Brain microvascular endothelial cell (primary cell): ENCODE measurements at regions not wholly inside any gene's neighbourhood (a gene's known extent, or its start where the extent isn't known, plus 50 kb on each side); places are given as distances from the start of the nearest gene placed in this dataset.
"Not testable (repeated sequence)": the region's sequence is repeated elsewhere in the genome, so short reads cannot be mapped to it uniquely, and the experiment has no call there.

ENCODE experiments used
- DNase-seq: peaks from one replicate; pipeline ENCODE4 v3.0.0-alpha.2; 2020
- H3K27ac ChIP-seq: fragments of 250-450 bp; sonication (Bioruptor Pico); 2 replicates; pipeline ENCODE4 v1.5.1; 2020; ENCODE audit warnings: mild to moderate bottlenecking, moderate library complexity
- H3K27me3 ChIP-seq: fragments of 250-450 bp; sonication (Bioruptor Pico); replicated peaks from 2 replicates; pipeline ENCODE4 v1.5.1; 2020; ENCODE audit warnings: mild to moderate bottlenecking
- H3K36me3 ChIP-seq: fragments of 250-450 bp; sonication (Bioruptor Pico); replicated peaks from 2 replicates; pipeline ENCODE4 v1.5.1; 2020; ENCODE audit warnings: mild to moderate bottlenecking
- H3K4me3 ChIP-seq: 2 replicates; pipeline ENCODE4 v1.5.1; 2011; ENCODE audit warnings: low read depth, mild to moderate bottlenecking, control low read depth, low read length, moderate library complexity
- CTCF ChIP-seq: IDR thresholded peaks from 2 replicates; pipeline ENCODE4 v1.5.1; 2011; ENCODE audit warnings: low read depth, mild to moderate bottlenecking, moderate library complexity, low read length, control low read depth, inconsistent platforms; ENCODE audit errors: missing control alignments
- in situ Hi-C: cut with HindIII; loops from 2 replicates; pipeline ENCODE4 v1.10.0; 2017; ENCODE audit warnings: low sequenced_read_pairs, low pct_ligation_motif_present

GRCh38 chr22:34812631-34813030 lies 253.3 kb upstream of the ISX start:
- in situ Hi-C loops: no loop called here
- no peak for DNase-seq

GRCh38 chr22:34814260-34815025 lies 251.5 kb upstream of the ISX start:
- no peak for DNase-seq
- Histone ChIP-seq H3K36me3 (no peaks in the 10 kb centered on the region), H3K4me3 (no peak overlapping the region), H3K27ac (no peak overlapping the region), H3K27me3 (no peaks in the 10 kb centered on the region)
- in situ Hi-C loops: no loop called here
- no peak for TF ChIP-seq CTCF

More at GRCh38 chr22:34812631-34813030, 253.3 kb upstream of the ISX start:
- H3K27ac ChIP-seq: no peak overlapping the region
- no peaks in the 10 kb centered on the region for H3K36me3 ChIP-seq
- H3K4me3 ChIP-seq: no peak overlapping the region
- TF ChIP-seq CTCF: no peak
- no peaks in the 10 kb centered on the region for H3K27me3 ChIP-seq

GRCh38 chr22:34829485-34829884 lies 236.5 kb upstream of the ISX start:
- no peaks in the 10 kb centered on the region for H3K36me3 ChIP-seq
- in situ Hi-C loops: no loop called here
- H3K4me3 ChIP-seq: no peak overlapping the region
- DNase-seq: no peak
- H3K27ac ChIP-seq: no peak overlapping the region
- no peak for TF ChIP-seq CTCF
- H3K27me3 ChIP-seq: no peaks in the 10 kb centered on the region

- Histone ChIP-seq H3K27me3 (no peaks in the 10 kb centered on the region), H3K4me3 (no peak overlapping the region), H3K27ac (no peak overlapping the region), H3K36me3 (no peaks in the 10 kb centered on the region)
- TF ChIP-seq CTCF: no peak
- in situ Hi-C loops: no loop called here
- DNase-seq: no peak
These were observed 231.9 kb upstream of the ISX start for GRCh38 chr22:34834059-34834458.

GRCh38 chr22:34834541-34834940 lies 231.4 kb upstream of the ISX start:
- in situ Hi-C loops, DNase-seq: not testable (repeated sequence)

GRCh38 chr22:34841331-34841771 lies 224.6 kb upstream of the ISX start:
- Histone ChIP-seq H3K4me3 (no peak overlapping the region), H3K27ac (no peak overlapping the region), H3K36me3 (no peaks in the 10 kb centered on the region), H3K27me3 (no peaks in the 10 kb centered on the region)
- DNase-seq: no peak
- no peak for TF ChIP-seq CTCF
- in situ Hi-C loops: no loop called here

More at GRCh38 chr22:34834541-34834940, 231.4 kb upstream of the ISX start:
- not testable (repeated sequence) for H3K4me3 ChIP-seq, H3K36me3 ChIP-seq, H3K27ac ChIP-seq, H3K27me3 ChIP-seq
